ENCODE measurements at regions not wholly inside any gene's neighbourhood (a gene's known extent, or its start where the extent isn't known, plus 50 kb on each side); places are given as distances from the start of the nearest gene placed in this dataset.

DNA sequence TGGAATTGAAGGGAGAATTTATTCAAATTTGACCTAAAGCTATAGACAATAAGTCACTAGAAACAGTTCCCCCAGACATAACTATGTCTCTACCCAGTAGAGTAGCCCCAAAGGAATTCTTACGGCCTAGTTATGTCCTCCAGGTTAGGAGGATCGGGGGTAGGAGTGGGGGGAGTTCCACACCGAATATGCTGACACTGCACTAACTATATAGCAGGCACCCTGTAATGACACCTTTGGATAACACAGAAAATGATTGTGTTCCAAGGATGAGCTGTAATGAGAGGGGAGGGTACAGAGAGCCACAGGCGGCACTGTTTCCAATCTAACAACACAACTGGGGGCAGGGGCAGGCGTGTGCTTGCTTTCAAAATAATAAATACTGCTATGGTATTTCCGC lies 376.2 kb upstream of the RORA start (continued):
- TF ChIP-seq ELF1 (IDR thresholded peaks at IDR 0.05; ENCODE audit: borderline replicate concordance, low read depth), result no peak
- TF ChIP-seq POLR2A (IDR thresholded peaks at IDR 0.05; ENCODE audit: borderline replicate concordance, extremely low read depth, insufficient read depth, insufficient read length), result no peak
- TF ChIP-seq ZFX (IDR thresholded peaks at IDR 0.05), result no peak
- no peak for TF ChIP-seq CBX3 (IDR thresholded peaks at IDR 0.05; ENCODE audit: low read depth)

DNA sequence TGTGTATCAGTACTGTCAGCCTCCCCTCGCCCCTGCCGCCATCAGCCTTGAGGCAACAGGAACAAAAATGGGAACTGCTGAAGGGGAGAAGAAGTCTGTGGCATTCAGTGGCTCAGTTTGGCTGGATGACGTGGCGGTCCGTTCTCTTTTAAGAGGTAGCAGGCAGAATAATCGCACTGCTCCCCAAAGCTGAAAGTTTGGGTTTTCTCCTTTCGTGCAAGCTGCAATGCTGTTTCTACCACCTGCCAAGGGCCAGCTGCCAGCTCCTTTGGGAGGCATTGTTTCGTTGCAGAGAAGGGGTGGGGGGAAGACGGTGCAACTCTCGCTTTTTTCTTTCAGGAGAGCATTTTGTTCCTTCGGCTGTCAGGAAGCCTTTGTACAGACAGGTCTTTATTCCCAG lies 369.6 kb upstream of the RORA start:
- Histone ChIP-seq H3K27ac (ENCODE audit: low read depth, low read length) (no peak overlapping the region), H3K9ac (ENCODE audit: low read length) (no peak overlapping the region), H3K9me2 (ENCODE audit: insufficient read depth) (no peaks in the 10 kb centered on the region), H3K79me2 (ENCODE audit: insufficient read depth, low read length) (no peaks in the 10 kb centered on the region), H2AFZ (ENCODE audit: low read depth, low read length, poor library complexity, severe bottlenecking) (no peak overlapping the region), H3K36me3 (ENCODE audit: control insufficient read depth in 1 of 2, insufficient read depth in 2 of 2, low read length in 2 of 2) (no peaks in the 10 kb centered on the region), H3K4me1 (ENCODE audit: control insufficient read depth in 1 of 2, insufficient read depth in 2 of 2, low read length in 2 of 2) (no peaks in the 10 kb centered on the region), H3K4me3 (replicated peaks in 1 of 2; ENCODE audit: low read depth in 1 of 2, low read length in 2 of 2) (no peak overlapping the region), H3K27me3 (ENCODE audit: insufficient read depth, low read length) (no peaks in the 10 kb centered on the region), H3K9me3 (ENCODE audit: control insufficient read depth in 1 of 2, insufficient read depth in 1 of 2, low read depth in 1 of 2, low read length in 2 of 2) (no peaks in the 10 kb centered on the region), H3K4me2 (ENCODE audit: low read length) (no peak overlapping the region), H4K20me1 (ENCODE audit: insufficient read depth) (no peaks in the 10 kb centered on the region)
- DNase-seq (ENCODE audit: low read depth, low spot score), result no peak
- ATAC-seq, result no peak
- ChIA-PET RAD21 (ENCODE audit: low non-redundant PET in 1 of 2, low total read pairs in 2 of 2, uncharacterized antibody in 2 of 2, unreplicated experiment in 2 of 2) (no interaction called here), POLR2A (no interaction called here), CTCF (no interaction called here)
- intact Hi-C loops (cut with micrococcal nuclease), result no loop called here
- TF ChIP-seq CEBPB (IDR thresholded peaks at IDR 0.05; ENCODE audit: low read depth) (no peak), TCF7L2 (IDR thresholded peaks at IDR 0.05; ENCODE audit: borderline replicate concordance, extremely low read depth, insufficient read depth, insufficient read length) (no peak), EGR1 (IDR thresholded peaks at IDR 0.05; ENCODE audit: low read depth) (no peak), EZH2 (IDR thresholded peaks at IDR 0.05) (no peak), CBX3 (IDR thresholded peaks at IDR 0.05; ENCODE audit: low read depth) (no peak), YY1 (IDR thresholded peaks at IDR 0.05; ENCODE audit: extremely low read depth, insufficient replicate concordance, low read depth, low read length) (no peak), ZNF274 (IDR thresholded peaks at IDR 0.05; ENCODE audit: low read depth, low read length) (no peak), POLR2A (IDR thresholded peaks at IDR 0.05; ENCODE audit: borderline replicate concordance, extremely low read depth, insufficient read depth, insufficient read length) (no peak), ELF1 (IDR thresholded peaks at IDR 0.05; ENCODE audit: borderline replicate concordance, low read depth) (no peak), EZH2phosphoT487 (IDR thresholded peaks at IDR 0.05; ENCODE audit: borderline replicate concordance) (no peak), SRF (IDR thresholded peaks at IDR 0.05; ENCODE audit: low read depth) (no peak)
- TF ChIP-seq, protein P1, sequence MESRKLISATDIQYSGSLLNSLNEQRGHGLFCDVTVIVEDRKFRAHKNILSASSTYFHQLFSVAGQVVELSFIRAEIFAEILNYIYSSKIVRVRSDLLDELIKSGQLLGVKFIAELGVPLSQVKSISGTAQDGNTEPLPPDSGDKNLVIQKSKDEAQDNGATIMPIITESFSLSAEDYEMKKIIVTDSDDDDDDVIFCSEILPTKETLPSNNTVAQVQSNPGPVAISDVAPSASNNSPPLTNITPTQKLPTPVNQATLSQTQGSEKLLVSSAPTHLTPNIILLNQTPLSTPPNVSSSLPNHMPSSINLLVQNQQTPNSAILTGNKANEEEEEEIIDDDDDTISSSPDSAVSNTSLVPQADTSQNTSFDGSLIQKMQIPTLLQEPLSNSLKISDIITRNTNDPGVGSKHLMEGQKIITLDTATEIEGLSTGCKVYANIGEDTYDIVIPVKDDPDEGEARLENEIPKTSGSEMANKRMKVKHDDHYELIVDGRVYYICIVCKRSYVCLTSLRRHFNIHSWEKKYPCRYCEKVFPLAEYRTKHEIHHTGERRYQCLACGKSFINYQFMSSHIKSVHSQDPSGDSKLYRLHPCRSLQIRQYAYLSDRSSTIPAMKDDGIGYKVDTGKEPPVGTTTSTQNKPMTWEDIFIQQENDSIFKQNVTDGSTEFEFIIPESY (IDR thresholded peaks at IDR 0.05; ENCODE audit: extremely low read depth, insufficient replicate concordance, low read length), result no peak
- TF ChIP-seq, protein P2, sequence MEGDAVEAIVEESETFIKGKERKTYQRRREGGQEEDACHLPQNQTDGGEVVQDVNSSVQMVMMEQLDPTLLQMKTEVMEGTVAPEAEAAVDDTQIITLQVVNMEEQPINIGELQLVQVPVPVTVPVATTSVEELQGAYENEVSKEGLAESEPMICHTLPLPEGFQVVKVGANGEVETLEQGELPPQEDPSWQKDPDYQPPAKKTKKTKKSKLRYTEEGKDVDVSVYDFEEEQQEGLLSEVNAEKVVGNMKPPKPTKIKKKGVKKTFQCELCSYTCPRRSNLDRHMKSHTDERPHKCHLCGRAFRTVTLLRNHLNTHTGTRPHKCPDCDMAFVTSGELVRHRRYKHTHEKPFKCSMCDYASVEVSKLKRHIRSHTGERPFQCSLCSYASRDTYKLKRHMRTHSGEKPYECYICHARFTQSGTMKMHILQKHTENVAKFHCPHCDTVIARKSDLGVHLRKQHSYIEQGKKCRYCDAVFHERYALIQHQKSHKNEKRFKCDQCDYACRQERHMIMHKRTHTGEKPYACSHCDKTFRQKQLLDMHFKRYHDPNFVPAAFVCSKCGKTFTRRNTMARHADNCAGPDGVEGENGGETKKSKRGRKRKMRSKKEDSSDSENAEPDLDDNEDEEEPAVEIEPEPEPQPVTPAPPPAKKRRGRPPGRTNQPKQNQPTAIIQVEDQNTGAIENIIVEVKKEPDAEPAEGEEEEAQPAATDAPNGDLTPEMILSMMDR (IDR thresholded peaks at IDR 0.05 in 2 of 3, conservative IDR thresholded peaks at IDR 0.05 in 1 of 3; ENCODE audit: borderline replicate concordance in 1 of 3, insufficient read depth in 1 of 3, low read depth in 2 of 3, low read length in 2 of 3), result no peak
- TF ChIP-seq, protein P3, sequence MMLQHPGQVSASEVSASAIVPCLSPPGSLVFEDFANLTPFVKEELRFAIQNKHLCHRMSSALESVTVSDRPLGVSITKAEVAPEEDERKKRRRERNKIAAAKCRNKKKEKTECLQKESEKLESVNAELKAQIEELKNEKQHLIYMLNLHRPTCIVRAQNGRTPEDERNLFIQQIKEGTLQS (IDR thresholded peaks at IDR 0.05), result no peak
- TF ChIP-seq, protein P4, sequence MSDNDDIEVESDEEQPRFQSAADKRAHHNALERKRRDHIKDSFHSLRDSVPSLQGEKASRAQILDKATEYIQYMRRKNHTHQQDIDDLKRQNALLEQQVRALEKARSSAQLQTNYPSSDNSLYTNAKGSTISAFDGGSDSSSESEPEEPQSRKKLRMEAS (IDR thresholded peaks at IDR 0.05), result no peak
- BruUV-seq (replicated peaks), result no TSS peak
